GM21390 (cell line): ENCODE measurements at regions not wholly inside any gene's neighbourhood (a gene's known extent, or its start where the extent isn't known, plus 50 kb on each side); places are given as distances from the start of the nearest gene placed in this dataset.
"Not testable (repeated sequence)": the region's sequence is repeated elsewhere in the genome, so short reads cannot be mapped to it uniquely, and the experiment has no call there.

Source experiments
- ATAC-seq: cut with Tn5 transposase; IDR thresholded peaks from one replicate; pipeline ENCODE4 v1.9.1; 2021; ENCODE audit not compliant: unreplicated experiment

GRCh38 chr6:139525415-139525814, 151.0 kb upstream of the CITED2 start:
- ATAC-seq, result no peak

GRCh38 chr6:139523986-139524385, 149.5 kb upstream of the CITED2 start:
- ATAC-seq, result no peak

GRCh38 chr6:139522511-139523220, 148.2 kb upstream of the CITED2 start:
- no peak for ATAC-seq

GRCh38 chr6:139521338-139521737, 146.9 kb upstream of the CITED2 start:
- ATAC-seq, result no peak

GRCh38 chr6:139520321-139520768, 145.9 kb upstream of the CITED2 start:
- no peak for ATAC-seq

- ATAC-seq, result no peak
Observed at GRCh38 chr6:139519571-139520031, 145.2 kb upstream of the CITED2 start.

GRCh38 chr6:139519097-139519496, 144.6 kb upstream of the CITED2 start:
- ATAC-seq, result no peak

GRCh38 chr6:139518556-139519091, 144.2 kb upstream of the CITED2 start:
- ATAC-seq, result no peak

- ATAC-seq, result not testable (repeated sequence)
Observed at GRCh38 chr6:139517998-139518555, 143.6 kb upstream of the CITED2 start.

- no peak for ATAC-seq
Observed at GRCh38 chr6:139515511-139515910, 141.1 kb upstream of the CITED2 start.

- no peak for ATAC-seq
Observed at GRCh38 chr6:139514819-139515218, 140.4 kb upstream of the CITED2 start.

- no peak for ATAC-seq
Observed at GRCh38 chr6:139510040-139510790, 135.8 kb upstream of the CITED2 start.

GRCh38 chr6:139509167-139509566, 134.7 kb upstream of the CITED2 start:
- ATAC-seq, result no peak

GRCh38 chr6:139508576-139508975, 134.1 kb upstream of the CITED2 start:
- ATAC-seq, result no peak

- no peak for ATAC-seq
Observed at GRCh38 chr6:139508023-139508422, 133.6 kb upstream of the CITED2 start.

GRCh38 chr6:139500977-139501376, 126.5 kb upstream of the CITED2 start:
- no peak for ATAC-seq

- no peak for ATAC-seq
Observed at GRCh38 chr6:139498715-139499114, 124.3 kb upstream of the CITED2 start.

GRCh38 chr6:139497345-139497961, 123.0 kb upstream of the CITED2 start:
- ATAC-seq, result no peak

- no peak for ATAC-seq
Observed at GRCh38 chr6:139496654-139497344, 122.4 kb upstream of the CITED2 start.

GRCh38 chr6:139494376-139494990, 120.0 kb upstream of the CITED2 start:
- no peak for ATAC-seq
